ENCODE measurements at regions not wholly inside any gene's neighbourhood (a gene's known extent, or its start where the extent isn't known, plus 50 kb on each side); places are given as distances from the start of the nearest gene placed in this dataset.

GRCh38 chr18:78787751-78788150 lies 191.9 kb upstream of the SALL3 start:
- Histone ChIP-seq H3K9me3 (no peaks in the 10 kb centered on the region), H3K4me3 (no peak overlapping the region), H3K36me3 (replicated peaks) (no peaks in the 10 kb centered on the region), H3K4me1 (no peaks in the 10 kb centered on the region), H3K27me3 (ENCODE audit: low read depth) (no peaks in the 10 kb centered on the region)
- DNase-seq (ENCODE audit: low spot score in 2 of 2): no peak
- in situ Hi-C loops (cut with MboI; ENCODE audit: low sequenced_read_pairs): no loop called here

DNA sequence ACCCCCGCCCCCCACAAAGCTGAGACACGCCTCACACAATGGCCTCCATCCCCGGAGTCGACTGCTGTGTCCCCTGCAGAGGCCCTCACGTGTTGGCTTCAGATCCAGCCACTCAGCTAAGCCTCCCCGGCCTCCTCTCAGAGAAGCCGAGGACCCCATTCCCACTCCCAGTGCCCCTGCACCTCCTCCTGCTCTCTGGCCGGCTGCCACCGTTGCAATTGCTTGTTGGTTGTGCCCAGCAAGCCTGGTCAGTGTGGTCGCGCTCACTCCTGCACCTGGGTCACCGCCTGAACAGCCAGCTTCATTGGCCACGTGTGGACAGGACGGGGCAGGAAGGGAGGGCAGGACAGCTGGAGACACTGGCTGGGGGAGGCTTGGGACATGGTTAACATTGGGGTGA lies 191.5 kb upstream of the SALL3 start:
- Histone ChIP-seq H3K4me3 (no peak overlapping the region), H3K4me1 (no peaks in the 10 kb centered on the region), H3K27me3 (ENCODE audit: low read depth) (no peaks in the 10 kb centered on the region), H3K36me3 (replicated peaks) (no peaks in the 10 kb centered on the region), H3K9me3 (no peaks in the 10 kb centered on the region)
- in situ Hi-C loops (cut with MboI; ENCODE audit: low sequenced_read_pairs): no loop called here
- DNase-seq (ENCODE audit: low spot score in 2 of 2): no peak

GRCh38 chr18:78789850-78790249 lies 189.8 kb upstream of the SALL3 start:
- in situ Hi-C loops (cut with MboI; ENCODE audit: low sequenced_read_pairs): no loop called here
- Histone ChIP-seq H3K27me3 (ENCODE audit: low read depth) (no peaks in the 10 kb centered on the region), H3K4me3 (no peak overlapping the region), H3K4me1 (no peaks in the 10 kb centered on the region), H3K36me3 (replicated peaks) (no peaks in the 10 kb centered on the region), H3K9me3 (no peaks in the 10 kb centered on the region)
- DNase-seq (ENCODE audit: low spot score in 2 of 2): no peak

- no peak for DNase-seq (ENCODE audit: low spot score in 2 of 2)
- Histone ChIP-seq H3K36me3 (replicated peaks) (no peaks in the 10 kb centered on the region), H3K4me1 (no peaks in the 10 kb centered on the region), H3K9me3 (no peaks in the 10 kb centered on the region), H3K4me3 (no peak overlapping the region), H3K27me3 (ENCODE audit: low read depth) (no peaks in the 10 kb centered on the region)
- in situ Hi-C loops (cut with MboI; ENCODE audit: low sequenced_read_pairs): no loop called here
These were observed 189.1 kb upstream of the SALL3 start for GRCh38 chr18:78790511-78790910.

DNA sequence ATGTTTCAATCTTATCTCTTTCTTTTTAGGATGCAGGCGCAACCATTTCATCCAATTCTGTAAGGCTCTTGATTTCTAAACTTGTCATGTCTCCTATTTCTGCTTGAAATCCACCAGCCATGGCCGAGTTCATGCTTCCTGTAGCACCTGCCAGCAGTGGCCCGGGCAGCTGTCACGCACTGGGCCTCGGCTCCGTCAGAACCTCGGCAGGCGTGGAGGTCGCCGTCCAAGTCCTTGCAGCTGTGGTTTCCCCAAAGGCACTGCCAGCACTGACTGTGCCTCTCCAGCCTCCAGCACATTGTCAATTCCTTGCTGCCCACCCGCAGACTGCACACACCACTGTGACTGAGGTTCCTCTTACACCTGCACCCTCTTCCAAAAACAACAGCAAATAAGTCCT lies 188.7 kb upstream of the SALL3 start:
- Histone ChIP-seq H3K4me1 (no peaks in the 10 kb centered on the region), H3K9me3 (no peaks in the 10 kb centered on the region), H3K4me3 (no peak overlapping the region), H3K27me3 (ENCODE audit: low read depth) (no peaks in the 10 kb centered on the region), H3K36me3 (replicated peaks) (no peaks in the 10 kb centered on the region)
- in situ Hi-C loops (cut with MboI; ENCODE audit: low sequenced_read_pairs): no loop called here
- no peak for DNase-seq (ENCODE audit: low spot score in 2 of 2)

GRCh38 chr18:78792094-78792493 lies 187.5 kb upstream of the SALL3 start:
- Histone ChIP-seq H3K4me3 (no peak overlapping the region), H3K36me3 (replicated peaks) (no peaks in the 10 kb centered on the region), H3K4me1 (no peaks in the 10 kb centered on the region), H3K9me3 (no peaks in the 10 kb centered on the region), H3K27me3 (ENCODE audit: low read depth) (no peaks in the 10 kb centered on the region)
- in situ Hi-C loops (cut with MboI; ENCODE audit: low sequenced_read_pairs): no loop called here
- no peak for DNase-seq (ENCODE audit: low spot score in 2 of 2)

DNA sequence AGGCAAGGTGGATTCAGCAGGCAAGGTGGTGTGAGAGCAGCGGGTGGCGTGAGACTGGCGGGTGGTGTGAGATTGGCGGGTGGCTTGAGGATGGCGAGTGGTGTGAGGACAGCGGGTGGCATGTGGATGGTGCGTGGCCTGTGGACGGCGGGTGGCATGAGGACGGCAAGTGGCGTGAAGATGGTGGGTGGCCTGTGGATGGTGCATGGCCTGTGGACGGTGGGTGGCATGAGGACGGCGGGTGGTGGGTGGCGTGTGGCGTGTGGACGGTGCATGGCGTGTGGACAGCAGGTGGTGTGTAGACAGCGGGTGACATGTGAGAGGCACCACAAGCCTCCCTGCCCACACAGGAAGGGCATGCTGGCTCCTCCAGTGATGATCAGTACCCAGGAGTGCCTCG lies 186.9 kb upstream of the SALL3 start:
- in situ Hi-C loops (cut with MboI; ENCODE audit: low sequenced_read_pairs): no loop called here
- Histone ChIP-seq H3K4me1 (no peaks in the 10 kb centered on the region), H3K9me3 (no peaks in the 10 kb centered on the region), H3K27me3 (ENCODE audit: low read depth) (no peaks in the 10 kb centered on the region), H3K4me3 (no peak overlapping the region), H3K36me3 (replicated peaks) (no peaks in the 10 kb centered on the region)
- DNase-seq (ENCODE audit: low spot score in 2 of 2): no peak

DNA sequence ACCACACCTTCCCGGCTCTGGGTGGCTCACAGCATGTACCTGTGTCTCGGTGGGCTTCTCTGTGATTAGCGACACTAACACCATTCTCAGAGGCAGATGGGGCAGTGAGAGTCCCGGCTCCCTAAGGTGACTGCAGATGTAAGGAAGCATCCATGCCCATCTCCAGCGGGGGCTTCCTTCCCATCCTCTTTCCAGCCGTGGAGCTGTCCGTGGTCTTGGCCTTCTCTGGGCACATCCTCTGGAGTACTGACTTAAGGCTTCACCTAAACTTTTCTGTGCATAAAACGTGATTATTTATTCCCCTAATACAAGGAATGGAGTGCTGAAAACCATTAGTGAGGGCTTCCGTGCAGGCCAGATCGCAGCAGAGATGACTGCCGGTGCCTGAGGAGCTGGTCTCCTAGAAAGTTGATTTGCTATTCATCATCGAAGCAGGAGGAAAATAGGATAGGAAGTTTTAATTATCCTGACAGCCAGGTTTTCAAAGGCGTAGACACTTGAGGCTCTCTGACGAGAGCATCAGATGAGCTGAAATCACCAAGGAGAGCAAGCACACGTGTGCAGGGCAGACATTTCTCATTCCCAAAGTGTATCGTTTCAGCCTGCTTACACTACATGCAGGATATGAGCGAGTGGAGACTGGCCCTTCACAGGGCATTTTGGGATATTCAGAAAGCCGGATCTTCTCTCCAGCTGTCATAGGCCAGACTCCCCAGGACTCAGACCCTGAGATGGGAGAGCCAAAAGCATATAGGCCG lies 186.1 kb upstream of the SALL3 start:
- Histone ChIP-seq H3K4me3 (no peak overlapping the region), H3K27me3 (ENCODE audit: low read depth) (no peaks in the 10 kb centered on the region), H3K36me3 (replicated peaks) (no peaks in the 10 kb centered on the region), H3K9me3 (no peaks in the 10 kb centered on the region), H3K4me1 (no peaks in the 10 kb centered on the region)
- in situ Hi-C loops (cut with MboI; ENCODE audit: low sequenced_read_pairs): no loop called here
- no peak for DNase-seq (ENCODE audit: low spot score in 2 of 2)

GRCh38 chr18:78794071-78794430 lies 185.6 kb upstream of the SALL3 start:
- H3K4me1 ChIP-seq: no peaks in the 10 kb centered on the region
- no peaks in the 10 kb centered on the region for H3K9me3 ChIP-seq
- H3K36me3 ChIP-seq (replicated peaks): no peaks in the 10 kb centered on the region
- in situ Hi-C loops (cut with MboI; ENCODE audit: low sequenced_read_pairs): no loop called here
- no peak overlapping the region for H3K4me3 ChIP-seq
- DNase-seq (ENCODE audit: low spot score in 2 of 2): no peak
- H3K27me3 ChIP-seq (ENCODE audit: low read depth): no peaks in the 10 kb centered on the region

GRCh38 chr18:78796693-78797455 lies 182.7 kb upstream of the SALL3 start:
- DNase-seq (ENCODE audit: low spot score in 2 of 2): no peak
- H3K27me3 ChIP-seq (ENCODE audit: low read depth): no peaks in the 10 kb centered on the region
- no peaks in the 10 kb centered on the region for H3K9me3 ChIP-seq
- no peaks in the 10 kb centered on the region for H3K4me1 ChIP-seq
- no peaks in the 10 kb centered on the region for H3K36me3 ChIP-seq (replicated peaks)
- in situ Hi-C loops (cut with MboI; ENCODE audit: low sequenced_read_pairs): no loop called here
- no peak overlapping the region for H3K4me3 ChIP-seq

DNA sequence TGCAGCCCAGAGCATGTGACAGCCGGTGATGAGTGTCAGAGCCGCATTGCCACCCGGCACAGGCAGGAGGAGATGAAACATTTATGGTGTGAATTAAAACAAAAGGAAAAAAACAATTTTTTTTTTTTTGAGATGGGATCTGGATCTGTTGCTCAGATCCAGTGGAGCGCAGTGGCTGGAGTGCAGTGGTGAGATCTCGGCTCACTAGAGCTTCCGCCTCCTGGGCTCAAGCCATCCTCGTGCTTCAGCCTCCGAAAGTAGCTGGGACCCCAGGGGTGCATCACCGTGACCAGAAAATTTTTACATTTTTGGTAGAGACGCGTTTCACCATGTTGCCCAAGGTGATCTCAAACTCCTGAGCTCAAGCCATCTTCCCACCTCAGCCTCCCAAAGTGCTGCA lies 182.1 kb upstream of the SALL3 start:
- in situ Hi-C loops (cut with MboI; ENCODE audit: low sequenced_read_pairs): no loop called here
- H3K9me3 ChIP-seq: no peaks in the 10 kb centered on the region
- no peaks in the 10 kb centered on the region for H3K27me3 ChIP-seq (ENCODE audit: low read depth)
- H3K4me1 ChIP-seq: no peaks in the 10 kb centered on the region
- no peak overlapping the region for H3K4me3 ChIP-seq
- H3K36me3 ChIP-seq (replicated peaks): no peaks in the 10 kb centered on the region
- no peak for DNase-seq (ENCODE audit: low spot score in 2 of 2)

- no peaks in the 10 kb centered on the region for H3K27me3 ChIP-seq (ENCODE audit: low read depth)
- H3K4me1 ChIP-seq: no peaks in the 10 kb centered on the region
- H3K4me3 ChIP-seq: no peak overlapping the region
These were observed 181.0 kb upstream of the SALL3 start for GRCh38 chr18:78798402-78799175.

DNA sequence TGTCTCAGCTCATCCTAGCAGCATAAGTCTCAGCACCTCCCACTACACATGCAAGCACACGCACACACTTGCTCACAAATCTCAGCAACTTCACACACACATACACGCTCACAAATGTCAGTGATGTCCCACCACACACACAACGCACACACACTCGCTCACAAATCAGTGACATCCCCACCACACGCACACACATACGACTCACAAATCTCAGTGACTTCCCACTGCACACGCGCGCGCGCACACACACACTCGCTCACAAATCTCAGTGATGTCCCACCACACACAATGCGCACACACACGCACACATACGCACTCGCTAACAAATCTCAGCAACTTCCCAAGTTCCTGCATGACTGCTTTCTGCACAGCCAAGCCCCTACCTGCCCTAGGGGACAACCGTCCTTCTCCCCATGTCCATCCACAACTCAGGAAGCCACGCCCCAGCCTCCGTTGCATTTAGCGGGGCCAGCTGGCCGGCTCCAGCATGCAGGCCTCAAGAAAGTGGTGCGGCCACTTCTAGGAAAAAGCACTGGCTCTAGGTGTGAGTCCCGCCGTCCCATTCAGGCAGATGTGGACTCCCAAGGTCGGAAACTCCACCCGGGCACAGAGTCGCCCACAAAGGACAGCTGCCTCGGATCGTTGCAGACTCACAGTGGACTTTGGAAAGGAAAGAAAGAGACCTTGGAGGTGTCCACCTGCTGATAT lies 180.1 kb upstream of the SALL3 start:
- H3K36me3 ChIP-seq (replicated peaks): no peaks in the 10 kb centered on the region
- no peak overlapping the region for H3K4me3 ChIP-seq
- in situ Hi-C loops (cut with MboI; ENCODE audit: low sequenced_read_pairs): no loop called here
- no peaks in the 10 kb centered on the region for H3K4me1 ChIP-seq
- no peaks in the 10 kb centered on the region for H3K27me3 ChIP-seq (ENCODE audit: low read depth)
- DNase-seq (ENCODE audit: low spot score in 2 of 2): no peak
- H3K9me3 ChIP-seq: no peaks in the 10 kb centered on the region

More at GRCh38 chr18:78798402-78799175, 181.0 kb upstream of the SALL3 start:
- H3K9me3 ChIP-seq: no peaks in the 10 kb centered on the region
- in situ Hi-C loops (cut with MboI; ENCODE audit: low sequenced_read_pairs): no loop called here
- no peaks in the 10 kb centered on the region for H3K36me3 ChIP-seq (replicated peaks)
- no peak for DNase-seq (ENCODE audit: low spot score in 2 of 2)
